GM23338 (cell line): ENCODE measurements at regions not wholly inside any gene's neighbourhood (a gene's known extent, or its start where the extent isn't known, plus 50 kb on each side); places are given as distances from the start of the nearest gene placed in this dataset.

Experiments used
- EZH2phosphoT487 ChIP-seq: fragments of 200-600 bp; sonication (generic); IDR thresholded peaks from one replicate; pipeline ENCODE4 v1.8.1; 2018; ENCODE audit warnings: antibody characterized with exemption; ENCODE audit not compliant: unreplicated experiment
- POLR2AphosphoS5 ChIP-seq: IDR thresholded peaks from 2 replicates; pipeline ENCODE4 v1.6.1; 2016; ENCODE audit warnings: antibody characterized with exemption, low read depth
- TF ChIP-seq, protein P1 (sequence below), 2 experiments: fragments of 200-600 bp in 1 of 2; sonication (generic) in 1 of 2; conservative IDR thresholded peaks; 2 replicates each; pipeline versions ENCODE4 v1.5.1 to v1.6.1; 2016 to 2017; ENCODE audit warnings: antibody characterized with exemption in 2 of 2, low read depth in 2 of 2, mild to moderate bottlenecking in 2 of 2, moderate library complexity in 1 of 2
- TF ChIP-seq, protein P2 (sequence below): IDR thresholded peaks from 2 replicates; pipeline ENCODE4 v1.6.1; 2016; ENCODE audit warnings: antibody characterized with exemption

- TF ChIP-seq EZH2phosphoT487 (no peak), POLR2AphosphoS5 (no peak)
- TF ChIP-seq, protein P1, sequence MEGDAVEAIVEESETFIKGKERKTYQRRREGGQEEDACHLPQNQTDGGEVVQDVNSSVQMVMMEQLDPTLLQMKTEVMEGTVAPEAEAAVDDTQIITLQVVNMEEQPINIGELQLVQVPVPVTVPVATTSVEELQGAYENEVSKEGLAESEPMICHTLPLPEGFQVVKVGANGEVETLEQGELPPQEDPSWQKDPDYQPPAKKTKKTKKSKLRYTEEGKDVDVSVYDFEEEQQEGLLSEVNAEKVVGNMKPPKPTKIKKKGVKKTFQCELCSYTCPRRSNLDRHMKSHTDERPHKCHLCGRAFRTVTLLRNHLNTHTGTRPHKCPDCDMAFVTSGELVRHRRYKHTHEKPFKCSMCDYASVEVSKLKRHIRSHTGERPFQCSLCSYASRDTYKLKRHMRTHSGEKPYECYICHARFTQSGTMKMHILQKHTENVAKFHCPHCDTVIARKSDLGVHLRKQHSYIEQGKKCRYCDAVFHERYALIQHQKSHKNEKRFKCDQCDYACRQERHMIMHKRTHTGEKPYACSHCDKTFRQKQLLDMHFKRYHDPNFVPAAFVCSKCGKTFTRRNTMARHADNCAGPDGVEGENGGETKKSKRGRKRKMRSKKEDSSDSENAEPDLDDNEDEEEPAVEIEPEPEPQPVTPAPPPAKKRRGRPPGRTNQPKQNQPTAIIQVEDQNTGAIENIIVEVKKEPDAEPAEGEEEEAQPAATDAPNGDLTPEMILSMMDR (conservative IDR thresholded peaks at IDR 0.05; ENCODE audit: low read depth in 2 of 2) = no peak
- TF ChIP-seq, protein P2, sequence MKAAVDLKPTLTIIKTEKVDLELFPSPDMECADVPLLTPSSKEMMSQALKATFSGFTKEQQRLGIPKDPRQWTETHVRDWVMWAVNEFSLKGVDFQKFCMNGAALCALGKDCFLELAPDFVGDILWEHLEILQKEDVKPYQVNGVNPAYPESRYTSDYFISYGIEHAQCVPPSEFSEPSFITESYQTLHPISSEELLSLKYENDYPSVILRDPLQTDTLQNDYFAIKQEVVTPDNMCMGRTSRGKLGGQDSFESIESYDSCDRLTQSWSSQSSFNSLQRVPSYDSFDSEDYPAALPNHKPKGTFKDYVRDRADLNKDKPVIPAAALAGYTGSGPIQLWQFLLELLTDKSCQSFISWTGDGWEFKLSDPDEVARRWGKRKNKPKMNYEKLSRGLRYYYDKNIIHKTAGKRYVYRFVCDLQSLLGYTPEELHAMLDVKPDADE = no peak
Measured at GRCh38 chr20:12014736-12015135, 97.0 kb downstream of the BTBD3 start.
